ENCODE measurements at regions not wholly inside any gene's neighbourhood (a gene's known extent, or its start where the extent isn't known, plus 50 kb on each side); places are given as distances from the start of the nearest gene placed in this dataset.

GRCh38 chr18:67217551-67218166 lies 298.9 kb downstream of the DSEL start:
- H3K4me3 ChIP-seq (ENCODE audit: low read depth, low read length): no peak overlapping the region
- peak; percentile 74 for DNase-seq (ENCODE audit: low read depth, low spot score)
- TF ChIP-seq, protein P1, sequence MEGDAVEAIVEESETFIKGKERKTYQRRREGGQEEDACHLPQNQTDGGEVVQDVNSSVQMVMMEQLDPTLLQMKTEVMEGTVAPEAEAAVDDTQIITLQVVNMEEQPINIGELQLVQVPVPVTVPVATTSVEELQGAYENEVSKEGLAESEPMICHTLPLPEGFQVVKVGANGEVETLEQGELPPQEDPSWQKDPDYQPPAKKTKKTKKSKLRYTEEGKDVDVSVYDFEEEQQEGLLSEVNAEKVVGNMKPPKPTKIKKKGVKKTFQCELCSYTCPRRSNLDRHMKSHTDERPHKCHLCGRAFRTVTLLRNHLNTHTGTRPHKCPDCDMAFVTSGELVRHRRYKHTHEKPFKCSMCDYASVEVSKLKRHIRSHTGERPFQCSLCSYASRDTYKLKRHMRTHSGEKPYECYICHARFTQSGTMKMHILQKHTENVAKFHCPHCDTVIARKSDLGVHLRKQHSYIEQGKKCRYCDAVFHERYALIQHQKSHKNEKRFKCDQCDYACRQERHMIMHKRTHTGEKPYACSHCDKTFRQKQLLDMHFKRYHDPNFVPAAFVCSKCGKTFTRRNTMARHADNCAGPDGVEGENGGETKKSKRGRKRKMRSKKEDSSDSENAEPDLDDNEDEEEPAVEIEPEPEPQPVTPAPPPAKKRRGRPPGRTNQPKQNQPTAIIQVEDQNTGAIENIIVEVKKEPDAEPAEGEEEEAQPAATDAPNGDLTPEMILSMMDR (IDR thresholded peaks at IDR 0.05; ENCODE audit: low read depth, low read length): peak; percentile 49
- in situ Hi-C loops (cut with HindIII; ENCODE audit: low sequenced_read_pairs): no loop called here

GRCh38 chr18:67216846-67217245 lies 299.7 kb downstream of the DSEL start:
- no peak for DNase-seq (ENCODE audit: low read depth, low spot score)
- H3K4me3 ChIP-seq (ENCODE audit: low read depth, low read length): no peak overlapping the region
- in situ Hi-C loops (cut with HindIII; ENCODE audit: low sequenced_read_pairs): no loop called here
- TF ChIP-seq, protein P1 (IDR thresholded peaks at IDR 0.05; ENCODE audit: low read depth, low read length): no peak

DNA sequence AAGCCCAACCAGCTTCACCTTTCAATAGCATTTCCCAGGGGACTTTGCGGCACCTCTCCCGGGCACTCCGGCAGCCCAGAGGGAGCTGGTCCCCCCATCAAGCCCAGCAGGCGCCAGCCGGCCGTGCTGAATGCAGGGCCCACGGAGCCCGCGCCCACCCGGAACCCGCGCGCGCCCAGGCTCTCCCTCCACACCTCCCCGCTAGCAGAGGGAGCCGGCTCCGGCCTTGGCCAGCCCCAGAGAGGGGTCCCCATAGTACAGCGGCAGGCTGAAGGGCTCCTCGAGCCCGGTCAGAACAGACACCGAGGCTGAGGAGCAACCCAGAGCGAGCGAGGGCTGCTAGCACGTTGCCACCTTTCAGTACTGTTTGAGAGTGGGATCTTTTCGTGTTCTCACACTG lies 300.8 kb downstream of the DSEL start:
- TF ChIP-seq, protein P1 (IDR thresholded peaks at IDR 0.05; ENCODE audit: low read depth, low read length): no peak
- in situ Hi-C loops (cut with HindIII; ENCODE audit: low sequenced_read_pairs): no loop called here
- no peak overlapping the region for H3K4me3 ChIP-seq (ENCODE audit: low read depth, low read length)
- no peak for DNase-seq (ENCODE audit: low read depth, low spot score)

GRCh38 chr18:67211646-67212045 lies 304.9 kb downstream of the DSEL start:
- TF ChIP-seq, protein P1 (IDR thresholded peaks at IDR 0.05; ENCODE audit: low read depth, low read length): no peak
- H3K4me3 ChIP-seq (ENCODE audit: low read depth, low read length): no peak overlapping the region
- in situ Hi-C loops (cut with HindIII; ENCODE audit: low sequenced_read_pairs): no loop called here
- DNase-seq (ENCODE audit: low read depth, low spot score): no peak

DNA sequence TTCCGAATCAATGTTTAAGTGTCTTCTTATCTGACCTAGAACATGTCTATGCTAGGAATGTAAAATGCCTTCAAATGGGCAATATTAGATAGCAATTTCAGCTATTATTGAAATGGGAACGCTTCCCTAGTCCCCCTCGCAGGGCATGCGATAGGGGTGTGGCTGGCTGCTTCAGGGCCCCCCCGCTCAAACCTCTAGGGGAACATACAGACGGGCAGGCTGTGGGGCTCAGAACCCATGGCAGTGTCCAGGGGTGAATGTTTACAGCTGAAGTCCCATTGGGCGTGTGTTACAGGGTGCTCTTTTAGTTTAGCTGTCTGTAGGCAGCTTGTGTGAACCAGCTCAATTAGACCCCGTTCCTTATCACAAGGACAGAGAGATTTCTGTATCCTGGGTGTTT lies 315.9 kb downstream of the DSEL start:
- TF ChIP-seq, protein P1 (IDR thresholded peaks at IDR 0.05; ENCODE audit: low read depth, low read length): no peak
- in situ Hi-C loops (cut with HindIII; ENCODE audit: low sequenced_read_pairs): no loop called here
- no peak overlapping the region for H3K4me3 ChIP-seq (ENCODE audit: low read depth, low read length)
- no peak for DNase-seq (ENCODE audit: low read depth, low spot score)

DNA sequence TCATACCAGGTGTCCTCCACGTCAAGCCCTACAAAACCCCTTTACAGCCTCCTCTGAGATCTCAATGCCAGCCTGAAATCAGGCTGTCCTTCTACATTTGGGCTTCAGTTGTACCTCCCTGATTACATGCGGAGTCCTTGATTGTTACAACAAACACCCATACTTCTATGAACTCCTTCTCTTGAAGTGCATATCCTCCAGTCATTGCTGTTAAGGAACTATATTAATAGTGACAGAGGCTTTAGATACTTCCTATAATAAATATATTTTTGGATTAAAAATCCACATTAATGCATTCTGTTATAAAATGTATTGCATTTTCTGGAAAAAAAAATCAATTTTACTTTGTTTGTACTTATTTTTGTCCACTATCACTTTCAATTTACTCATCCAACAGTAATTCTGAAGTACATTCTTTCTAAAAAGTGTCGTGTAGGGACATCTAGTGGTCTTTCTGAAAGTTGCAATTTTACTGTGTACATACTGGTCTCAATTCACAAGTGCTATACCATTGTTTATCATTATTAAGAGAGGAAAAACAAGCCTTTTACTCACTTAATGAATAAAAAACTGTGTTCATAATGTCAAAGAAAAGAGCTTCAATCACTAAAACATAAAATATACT lies 316.4 kb downstream of the DSEL start:
- peak; percentile 73 for DNase-seq (ENCODE audit: low read depth, low spot score)
- H3K4me3 ChIP-seq (ENCODE audit: low read depth, low read length): no peak overlapping the region
- TF ChIP-seq, protein P1 (IDR thresholded peaks at IDR 0.05; ENCODE audit: low read depth, low read length): peak; percentile 51
- in situ Hi-C loops (cut with HindIII; ENCODE audit: low sequenced_read_pairs): no loop called here
